ENCODE measurements at regions not wholly inside any gene's neighbourhood (a gene's known extent, or its start where the extent isn't known, plus 50 kb on each side); places are given as distances from the start of the nearest gene placed in this dataset.

DNA sequence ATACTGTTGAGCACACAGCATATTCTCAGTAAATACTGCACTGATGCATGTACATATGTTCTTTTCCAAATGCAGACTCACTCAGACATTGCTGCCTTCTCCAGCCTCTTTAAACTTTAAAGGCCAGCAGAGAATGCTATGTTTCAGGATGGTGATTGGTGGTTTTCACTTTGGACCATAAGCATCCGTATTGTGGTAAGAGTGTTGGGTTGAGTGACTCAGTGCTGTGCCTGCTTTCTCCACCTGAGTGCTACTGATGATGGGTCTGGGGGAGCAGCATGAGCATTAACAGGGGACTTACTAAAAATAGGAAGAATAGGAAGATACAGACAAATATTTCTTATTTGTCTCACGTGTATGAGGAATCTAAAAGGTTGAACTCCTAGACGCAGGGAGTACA, 56.3 kb upstream of the ZNF92 start:
- BruUV-seq (replicated peaks), result no TSS peak
- TF ChIP-seq, protein P1, sequence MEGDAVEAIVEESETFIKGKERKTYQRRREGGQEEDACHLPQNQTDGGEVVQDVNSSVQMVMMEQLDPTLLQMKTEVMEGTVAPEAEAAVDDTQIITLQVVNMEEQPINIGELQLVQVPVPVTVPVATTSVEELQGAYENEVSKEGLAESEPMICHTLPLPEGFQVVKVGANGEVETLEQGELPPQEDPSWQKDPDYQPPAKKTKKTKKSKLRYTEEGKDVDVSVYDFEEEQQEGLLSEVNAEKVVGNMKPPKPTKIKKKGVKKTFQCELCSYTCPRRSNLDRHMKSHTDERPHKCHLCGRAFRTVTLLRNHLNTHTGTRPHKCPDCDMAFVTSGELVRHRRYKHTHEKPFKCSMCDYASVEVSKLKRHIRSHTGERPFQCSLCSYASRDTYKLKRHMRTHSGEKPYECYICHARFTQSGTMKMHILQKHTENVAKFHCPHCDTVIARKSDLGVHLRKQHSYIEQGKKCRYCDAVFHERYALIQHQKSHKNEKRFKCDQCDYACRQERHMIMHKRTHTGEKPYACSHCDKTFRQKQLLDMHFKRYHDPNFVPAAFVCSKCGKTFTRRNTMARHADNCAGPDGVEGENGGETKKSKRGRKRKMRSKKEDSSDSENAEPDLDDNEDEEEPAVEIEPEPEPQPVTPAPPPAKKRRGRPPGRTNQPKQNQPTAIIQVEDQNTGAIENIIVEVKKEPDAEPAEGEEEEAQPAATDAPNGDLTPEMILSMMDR (IDR thresholded peaks at IDR 0.05; ENCODE audit: unreplicated experiment), result no peak
- H3K4me3 Mint-ChIP-seq (ENCODE audit: unreplicated experiment), result no peak overlapping the region
- no peaks in the 10 kb centered on the region for H3K4me1 Mint-ChIP-seq (ENCODE audit: insufficient read depth, unreplicated experiment)
- no peaks in the 10 kb centered on the region for H3K9me3 Mint-ChIP-seq (ENCODE audit: unreplicated experiment)
- no peaks in the 10 kb centered on the region for H3K36me3 Mint-ChIP-seq (ENCODE audit: insufficient read depth, unreplicated experiment)
- CTCF ChIA-PET, result no interaction called here
- H3K27ac Mint-ChIP-seq (ENCODE audit: low read depth, unreplicated experiment), result no peak overlapping the region
- POLR2A ChIA-PET, result no interaction called here
- H3K27me3 Mint-ChIP-seq (ENCODE audit: insufficient read depth, unreplicated experiment), result no peaks in the 10 kb centered on the region
- no peak for DNase-seq (ENCODE audit: unreplicated experiment)
- intact Hi-C loops (cut with micrococcal nuclease), result no loop called here

GRCh38 chr7:65310761-65311160, 62.9 kb upstream of the ZNF92 start:
- no peak overlapping the region for H3K27ac Mint-ChIP-seq (ENCODE audit: low read depth, unreplicated experiment)

DNA sequence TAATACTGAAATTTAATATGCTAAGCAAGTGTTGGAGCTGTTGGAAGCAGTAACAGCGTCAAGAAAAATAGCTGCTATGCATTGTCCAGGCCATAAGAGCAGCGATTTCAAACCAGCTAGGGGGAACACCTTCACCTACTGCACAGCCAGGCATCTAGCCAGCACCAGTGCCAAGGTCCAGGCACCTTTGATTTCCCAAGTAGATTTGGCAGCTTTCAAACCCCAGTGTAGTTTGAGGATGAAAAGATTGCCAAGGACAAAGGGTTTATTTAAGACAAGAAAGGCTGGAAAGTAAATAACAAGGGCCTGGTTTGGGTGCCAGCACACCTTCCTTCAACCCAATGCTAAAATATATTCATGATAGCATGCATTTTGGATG, 65.4 kb upstream of the ZNF92 start:
- no peak for DNase-seq (ENCODE audit: unreplicated experiment)
- ChIA-PET POLR2A (no interaction called here), CTCF (interaction anchor here (0.5 to 5.0 kb wide), 34 partner anchors 8 to 688 kb away, joined by 3 to 71 read pairs (median 9); no protein-coding TSS in a partner anchor)
- TF ChIP-seq, protein P1 (IDR thresholded peaks at IDR 0.05; ENCODE audit: unreplicated experiment), result no peak
- Mint-ChIP-seq H3K27ac (ENCODE audit: low read depth, unreplicated experiment) (no peak overlapping the region), H3K4me1 (ENCODE audit: insufficient read depth, unreplicated experiment) (no peaks in the 10 kb centered on the region), H3K4me3 (ENCODE audit: unreplicated experiment) (no peak overlapping the region), H3K9me3 (ENCODE audit: unreplicated experiment) (no peaks in the 10 kb centered on the region), H3K27me3 (ENCODE audit: insufficient read depth, unreplicated experiment) (no peaks in the 10 kb centered on the region), H3K36me3 (ENCODE audit: insufficient read depth, unreplicated experiment) (no peaks in the 10 kb centered on the region)
- intact Hi-C loops (cut with micrococcal nuclease), result no loop called here
- BruUV-seq (replicated peaks), result no TSS peak

More at GRCh38 chr7:65310761-65311160, 62.9 kb upstream of the ZNF92 start:
- POLR2A ChIA-PET, result no interaction called here
- CTCF ChIA-PET, result no interaction called here
- no TSS peak for BruUV-seq (replicated peaks)
- TF ChIP-seq, protein P1 (IDR thresholded peaks at IDR 0.05; ENCODE audit: unreplicated experiment), result no peak
- H3K9me3 Mint-ChIP-seq (ENCODE audit: unreplicated experiment), result no peaks in the 10 kb centered on the region
- no peak for DNase-seq (ENCODE audit: unreplicated experiment)
- no peak overlapping the region for H3K4me3 Mint-ChIP-seq (ENCODE audit: unreplicated experiment)
- H3K36me3 Mint-ChIP-seq (ENCODE audit: insufficient read depth, unreplicated experiment), result no peaks in the 10 kb centered on the region
- intact Hi-C loops (cut with micrococcal nuclease), result no loop called here
- no peaks in the 10 kb centered on the region for H3K27me3 Mint-ChIP-seq (ENCODE audit: insufficient read depth, unreplicated experiment)
- H3K4me1 Mint-ChIP-seq (ENCODE audit: insufficient read depth, unreplicated experiment), result no peaks in the 10 kb centered on the region

- H3K4me3 Mint-ChIP-seq (ENCODE audit: unreplicated experiment), result no peak overlapping the region
- POLR2A ChIA-PET, result interaction anchor here (0.8 kb wide), 1 partner anchor 91 kb away, joined by 3 read pairs; no protein-coding TSS in a partner anchor
- intact Hi-C loops (cut with micrococcal nuclease), result loop anchor here (1.0 kb wide), 2 partner anchors 91 to 356 kb away; no protein-coding TSS in a partner anchor
Observed at GRCh38 chr7:65307651-65308299, 65.9 kb upstream of the ZNF92 start.

More at GRCh38 chr7:65307651-65308299, 65.9 kb upstream of the ZNF92 start:
- no TSS peak for BruUV-seq (replicated peaks)
- DNase-seq (ENCODE audit: unreplicated experiment), result peak; percentile 68
- H3K27me3 Mint-ChIP-seq (ENCODE audit: insufficient read depth, unreplicated experiment), result no peaks in the 10 kb centered on the region
- CTCF ChIA-PET, result interaction anchor here (0.5 to 5.0 kb wide), 54 partner anchors 8 to 687 kb away, joined by 3 to 71 read pairs (median 5); partner anchors contain the start of gene ZNF92
- H3K36me3 Mint-ChIP-seq (ENCODE audit: insufficient read depth, unreplicated experiment), result no peaks in the 10 kb centered on the region
- TF ChIP-seq, protein P1 (IDR thresholded peaks at IDR 0.05; ENCODE audit: unreplicated experiment), result peak; percentile 73
- no peaks in the 10 kb centered on the region for H3K9me3 Mint-ChIP-seq (ENCODE audit: unreplicated experiment)
- H3K4me1 Mint-ChIP-seq (ENCODE audit: insufficient read depth, unreplicated experiment), result no peaks in the 10 kb centered on the region
- H3K27ac Mint-ChIP-seq (ENCODE audit: low read depth, unreplicated experiment), result no peak overlapping the region
